Stimulated activated CD4-positive, alpha-beta T cell treated with anti-CD3 and anti-CD28 coated beads, Interleukin-4, amount 100 ng/mL, for 1 hour (primary cell): ENCODE measurements at regions not wholly inside any gene's neighbourhood (a gene's known extent, or its start where the extent isn't known, plus 50 kb on each side); places are given as distances from the start of the nearest gene placed in this dataset.

Experiments used
- DNase-seq: peaks from one replicate; pipeline ENCODE4 v3.0.0-alpha.2; 2020

- DNase-seq, result no peak
Observed at GRCh38 chr22:49562685-49563249, 264.9 kb downstream of the BRD1 start.

- no peak for DNase-seq
Observed at GRCh38 chr22:49561976-49562375, 265.7 kb downstream of the BRD1 start.

GRCh38 chr22:49561338-49561737, 266.3 kb downstream of the BRD1 start:
- no peak for DNase-seq

GRCh38 chr22:49555526-49555925, 272.1 kb downstream of the BRD1 start:
- DNase-seq, result no peak

- no peak for DNase-seq
Observed at GRCh38 chr22:49554741-49555140, 272.9 kb downstream of the BRD1 start.

GRCh38 chr22:49554296-49554625, 273.4 kb downstream of the BRD1 start:
- no peak for DNase-seq

- no peak for DNase-seq
Observed at GRCh38 chr22:49553518-49554295, 274.0 kb downstream of the BRD1 start.

- no peak for DNase-seq
Observed at GRCh38 chr22:49553076-49553475, 274.6 kb downstream of the BRD1 start.

- DNase-seq, result no peak
Observed at GRCh38 chr22:49551897-49552614, 275.6 kb downstream of the BRD1 start.

GRCh38 chr22:49551446-49551845, 276.2 kb downstream of the BRD1 start:
- no peak for DNase-seq

GRCh38 chr22:49550766-49551362, 276.8 kb downstream of the BRD1 start:
- DNase-seq, result no peak

GRCh38 chr22:49550141-49550430, 277.6 kb downstream of the BRD1 start:
- no peak for DNase-seq

- no peak for DNase-seq
Observed at GRCh38 chr22:49549256-49550140, 278.2 kb downstream of the BRD1 start.

GRCh38 chr22:49548356-49549202, 279.1 kb downstream of the BRD1 start:
- DNase-seq, result no peak

- DNase-seq, result no peak
Observed at GRCh38 chr22:49547751-49548239, 279.9 kb downstream of the BRD1 start.

- no peak for DNase-seq
Observed at GRCh38 chr22:49546811-49547585, 280.7 kb downstream of the BRD1 start.

- no peak for DNase-seq
Observed at GRCh38 chr22:49545606-49546005, 282.1 kb downstream of the BRD1 start.

- no peak for DNase-seq
Observed at GRCh38 chr22:49544286-49544685, 283.4 kb downstream of the BRD1 start.

- DNase-seq, result no peak
Observed at GRCh38 chr22:49543876-49544275, 283.8 kb downstream of the BRD1 start.

- no peak for DNase-seq
Observed at GRCh38 chr22:49541693-49542230, 285.9 kb downstream of the BRD1 start.
